AG09319 (cell line): ENCODE measurements at regions not wholly inside any gene's neighbourhood (a gene's known extent, or its start where the extent isn't known, plus 50 kb on each side); places are given as distances from the start of the nearest gene placed in this dataset.

Experiments used
- DNase-seq: peaks from one replicate; pipeline ENCODE4 v3.0.0-alpha.2; 2010; ENCODE audit warnings: low read depth; ENCODE audit errors: extremely low read depth
- CTCF ChIP-seq: IDR thresholded peaks from 2 replicates; pipeline ENCODE4 v1.5.1; 2011; ENCODE audit warnings: low read depth, mild to moderate bottlenecking, inconsistent platforms, low read length, moderate library complexity

DNA sequence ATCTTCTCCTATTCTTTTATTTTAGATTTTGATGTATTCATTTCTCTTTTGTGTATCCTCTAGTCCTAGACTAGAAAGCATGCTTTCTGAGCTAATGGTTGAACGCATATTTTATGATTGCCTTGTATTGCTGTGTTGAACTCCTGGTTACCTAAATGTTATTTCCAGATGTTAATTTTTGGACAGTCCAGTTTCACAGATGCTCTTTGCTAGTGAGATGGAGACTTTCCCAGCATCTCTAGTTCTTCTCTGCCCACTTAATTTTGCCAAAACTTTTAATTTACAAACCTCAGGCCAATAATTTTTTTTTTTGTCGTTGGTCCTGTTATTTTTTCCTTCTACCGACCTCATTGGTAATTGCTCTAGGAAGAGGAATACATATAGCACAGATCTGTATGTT, 153.2 kb downstream of the HAUS1 start:
- no peak for DNase-seq
- no peak for TF ChIP-seq CTCF

- DNase-seq = no peak
- TF ChIP-seq CTCF = no peak
Measured at GRCh38 chr18:46260016-46260878, 156.1 kb downstream of the HAUS1 start.

GRCh38 chr18:46260879-46261143, 156.6 kb downstream of the HAUS1 start:
- no peak for DNase-seq

DNA sequence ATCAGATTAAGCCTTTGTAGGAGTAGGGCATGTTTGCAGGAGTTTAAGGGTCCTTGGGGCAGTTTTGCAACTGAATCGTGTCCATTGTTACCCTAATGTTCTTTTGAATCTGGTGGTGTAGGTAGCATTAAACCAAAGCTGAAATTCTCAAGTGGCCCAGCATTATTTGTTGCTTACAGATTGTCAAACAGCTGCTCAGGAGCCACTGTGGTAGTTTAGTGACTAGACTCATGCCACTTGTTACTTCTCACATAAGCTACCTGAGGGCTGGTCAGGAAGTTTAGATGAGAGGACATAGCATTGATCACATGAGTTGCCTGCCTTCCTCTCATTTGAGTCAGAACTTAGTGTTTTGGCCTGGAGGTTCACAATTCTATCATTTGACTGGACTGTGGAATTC, 157.6 kb downstream of the HAUS1 start:
- no peak for TF ChIP-seq CTCF
- no peak for DNase-seq

More at GRCh38 chr18:46260879-46261143, 156.6 kb downstream of the HAUS1 start:
- TF ChIP-seq CTCF = no peak

GRCh38 chr18:46262856-46263255, 158.7 kb downstream of the HAUS1 start:
- no peak for TF ChIP-seq CTCF
- DNase-seq = no peak

- no peak for DNase-seq
- TF ChIP-seq CTCF = no peak
Measured at GRCh38 chr18:46264255-46264654, 160.1 kb downstream of the HAUS1 start.

- DNase-seq = no peak
- TF ChIP-seq CTCF = no peak
Measured at GRCh38 chr18:46265196-46266156, 161.3 kb downstream of the HAUS1 start.
